Dermis blood vessel endothelial cell (primary cell): ENCODE measurements at regions not wholly inside any gene's neighbourhood (a gene's known extent, or its start where the extent isn't known, plus 50 kb on each side); places are given as distances from the start of the nearest gene placed in this dataset.
A peak's percentile ranks its signal among the peaks of the same experiment; 100 is the strongest.

Source experiments
- DNase-seq: peaks from one replicate; pipeline ENCODE4 v3.0.0; 2010

DNA sequence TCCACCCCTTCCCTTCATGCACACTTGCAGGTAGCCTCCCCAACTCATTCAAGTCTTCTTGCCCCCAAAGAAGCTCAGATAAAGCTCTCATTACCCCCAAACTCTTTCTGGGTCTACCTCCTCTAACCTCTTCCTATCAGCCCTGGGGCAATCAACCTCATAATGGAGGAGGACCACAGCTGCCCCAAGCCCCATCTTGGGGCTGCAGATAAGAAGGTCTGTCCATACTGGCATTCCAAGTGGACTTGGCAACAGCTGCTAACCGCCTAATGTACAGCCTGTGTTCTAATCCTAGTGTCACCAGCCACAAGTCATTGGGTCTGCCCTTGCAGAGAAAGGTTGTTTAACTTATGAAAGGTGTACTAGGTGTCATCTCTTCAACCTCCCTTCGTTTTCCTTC lies 107.4 kb upstream of the ADGRF1 start:
- no peak for DNase-seq

DNA sequence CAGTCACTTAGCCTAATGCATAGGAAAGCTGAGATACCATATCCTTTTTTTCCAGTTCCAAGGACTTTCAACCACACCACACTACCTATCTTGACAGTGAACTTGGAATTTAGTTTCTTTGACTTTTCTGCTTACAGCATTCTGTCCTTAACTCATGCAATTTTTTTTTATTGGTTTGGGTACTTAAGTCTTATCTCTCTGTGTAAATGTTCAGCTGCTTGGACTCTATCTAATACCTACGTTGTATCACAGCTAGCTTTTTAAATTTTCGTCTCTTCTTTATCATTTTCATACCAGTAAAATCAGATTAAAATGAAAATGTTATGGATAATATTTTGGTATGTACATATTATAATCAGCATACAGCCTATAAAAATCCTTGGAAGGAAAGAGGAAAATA lies 106.9 kb upstream of the ADGRF1 start:
- DNase-seq: no peak

DNA sequence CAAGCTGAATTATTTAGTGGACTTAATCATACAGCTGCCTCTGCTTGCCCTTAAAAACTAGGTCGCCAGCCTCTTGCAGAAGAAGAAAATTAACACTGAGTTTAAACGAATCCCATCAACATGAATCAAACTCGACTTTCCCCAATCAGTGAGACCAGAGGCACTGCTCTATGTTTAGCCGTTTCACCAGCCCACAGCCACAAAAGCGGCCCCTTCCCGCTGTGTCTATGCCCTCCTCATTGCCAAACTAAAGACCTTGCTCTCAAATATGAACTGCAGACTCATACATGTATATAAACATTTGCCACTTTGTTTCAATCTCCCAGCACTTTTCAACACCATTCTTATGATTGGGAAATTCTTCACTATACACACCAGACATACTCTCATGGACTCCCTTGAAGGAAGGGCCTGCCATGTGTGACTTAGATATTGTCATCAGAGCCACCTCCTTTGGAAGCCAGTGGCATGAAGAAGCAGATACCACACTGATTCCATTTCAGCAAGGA lies 105.8 kb upstream of the ADGRF1 start:
- no peak for DNase-seq

DNA sequence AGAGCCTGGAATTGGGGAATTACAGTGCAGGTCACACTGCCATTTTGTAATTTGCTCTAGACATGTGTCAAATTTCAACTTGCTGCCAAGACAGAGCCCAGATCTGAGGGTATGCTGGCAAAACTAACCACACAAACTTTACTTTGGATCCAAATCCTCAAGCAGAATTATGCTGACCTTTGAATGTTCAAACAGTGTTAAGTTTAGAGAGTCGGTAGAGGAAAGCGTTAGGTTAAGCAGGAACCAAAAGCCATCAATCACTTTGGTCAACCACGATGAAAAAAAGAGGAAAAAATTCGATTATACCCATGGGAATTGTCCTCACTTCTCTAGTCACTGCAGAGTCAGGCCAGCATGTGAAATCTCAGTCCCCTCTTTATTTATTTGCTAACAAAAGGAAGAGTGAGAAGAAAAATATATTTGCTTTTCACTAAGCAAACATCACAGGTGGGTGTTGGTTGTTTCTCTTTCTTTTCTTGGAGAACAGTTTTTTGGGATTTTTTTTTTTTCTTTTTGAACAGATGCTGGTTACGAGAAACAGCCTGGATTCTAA lies 105.1 kb upstream of the ADGRF1 start:
- no peak for DNase-seq

DNA sequence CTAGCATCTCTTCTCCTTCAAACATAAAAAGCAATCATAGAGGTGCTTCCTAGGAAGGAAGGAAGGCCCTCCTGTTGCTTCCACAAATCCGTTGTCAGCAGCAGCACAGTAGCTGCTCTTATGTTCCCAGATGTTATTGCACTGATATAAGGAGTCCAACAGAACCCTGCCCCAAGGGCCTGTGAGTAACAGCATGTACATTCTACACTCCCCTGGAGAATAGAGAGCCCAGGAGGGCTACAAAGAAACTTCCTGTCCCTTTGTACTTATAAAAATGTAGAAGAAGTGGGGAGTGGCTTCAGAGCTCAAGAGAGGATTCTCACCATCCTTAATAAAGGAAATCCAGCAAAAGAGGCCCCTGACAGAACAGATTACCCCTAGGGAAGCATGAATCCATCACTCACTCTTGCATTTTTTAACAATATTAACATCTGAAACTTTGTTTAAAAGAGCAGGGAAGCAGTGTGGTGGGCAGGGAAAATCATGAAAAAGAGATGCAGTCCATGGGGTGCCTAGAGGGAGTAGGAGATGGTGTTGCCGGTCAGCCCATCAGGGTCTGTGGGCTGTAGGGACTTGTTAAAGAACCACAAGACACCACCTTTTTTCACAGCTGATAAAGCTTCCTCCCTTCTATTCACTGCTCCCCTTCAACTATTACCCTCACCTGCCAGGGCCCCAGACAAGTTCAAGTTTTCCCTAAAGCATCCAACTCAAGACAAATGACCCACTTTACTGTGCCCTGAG lies 104.5 kb upstream of the ADGRF1 start:
- DNase-seq: no peak

DNA sequence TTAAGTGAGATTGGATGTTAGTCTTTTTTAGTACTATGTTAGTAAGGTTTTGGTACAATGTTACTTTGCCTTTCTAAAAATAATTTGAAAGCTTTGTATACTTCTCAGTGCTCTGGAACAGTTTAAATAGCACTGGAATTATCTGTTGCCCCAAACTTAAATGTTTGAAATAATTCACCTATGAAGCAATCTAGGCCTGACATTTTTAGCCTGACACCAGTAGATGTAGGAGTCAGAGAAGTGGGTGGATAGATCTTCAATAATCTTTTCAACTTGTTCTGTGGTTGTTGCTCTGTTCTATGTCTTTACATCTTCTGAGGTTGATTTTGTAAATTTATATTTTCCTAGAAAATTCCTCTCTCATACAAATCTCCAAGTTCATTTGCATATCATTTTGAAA lies 103.1 kb upstream of the ADGRF1 start:
- no peak for DNase-seq

DNA sequence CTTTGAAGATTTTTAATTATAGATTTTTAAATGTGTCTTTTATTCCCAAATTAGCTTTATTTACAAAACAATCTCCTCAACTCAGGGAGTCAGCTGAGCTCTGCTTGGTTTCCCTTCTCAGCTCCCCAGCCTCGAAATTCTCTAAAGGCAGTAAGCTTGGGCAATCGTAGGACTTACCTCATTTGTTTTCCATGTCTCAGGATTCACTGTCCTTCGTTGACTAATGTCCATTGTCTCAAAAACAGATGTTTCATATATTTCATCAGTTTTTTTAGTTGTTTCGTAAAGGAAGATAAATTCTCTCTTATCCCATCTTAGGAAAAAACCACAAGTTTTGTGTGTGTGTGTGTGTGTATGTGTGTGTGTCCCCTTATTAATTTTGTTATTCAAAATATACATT lies 102.2 kb upstream of the ADGRF1 start:
- DNase-seq: no peak

DNA sequence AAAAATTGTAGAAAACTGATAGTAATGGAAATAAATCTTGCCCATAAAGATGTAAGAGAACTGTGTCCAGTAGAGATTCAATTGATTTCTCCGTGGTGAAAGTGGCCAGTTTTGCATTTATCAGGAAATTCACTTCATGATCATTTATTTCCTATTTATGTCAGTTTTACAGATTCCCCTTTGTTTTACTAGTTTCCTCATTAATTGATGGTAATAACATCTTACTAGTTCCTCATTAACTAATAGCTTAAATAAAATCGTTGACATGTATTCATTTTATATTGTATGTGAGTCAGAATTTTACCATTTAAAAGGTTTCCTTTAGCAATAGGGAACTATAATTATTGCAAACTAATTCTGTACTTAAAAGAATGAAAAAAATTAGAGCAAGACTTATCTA lies 99.8 kb upstream of the ADGRF1 start:
- no peak for DNase-seq

DNA sequence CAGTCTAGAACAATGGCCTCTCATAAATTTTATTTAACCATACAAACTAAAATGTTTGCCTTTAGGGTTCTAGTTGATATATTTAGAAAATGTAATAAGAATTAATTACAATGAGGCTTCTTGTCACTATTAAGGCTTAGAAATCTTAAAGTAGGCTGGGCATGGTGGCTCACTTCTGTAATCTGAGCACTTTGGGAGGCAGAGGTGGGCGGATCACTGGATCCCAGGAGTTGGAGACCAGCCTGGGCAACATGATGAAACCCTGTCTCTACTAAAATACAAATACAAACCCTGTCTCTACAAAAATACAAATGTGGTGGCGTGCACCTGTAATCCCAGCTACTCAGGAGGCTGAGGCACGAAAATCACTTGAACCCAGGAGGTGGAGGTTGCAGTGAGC lies 99.0 kb upstream of the ADGRF1 start:
- DNase-seq: no peak

DNA sequence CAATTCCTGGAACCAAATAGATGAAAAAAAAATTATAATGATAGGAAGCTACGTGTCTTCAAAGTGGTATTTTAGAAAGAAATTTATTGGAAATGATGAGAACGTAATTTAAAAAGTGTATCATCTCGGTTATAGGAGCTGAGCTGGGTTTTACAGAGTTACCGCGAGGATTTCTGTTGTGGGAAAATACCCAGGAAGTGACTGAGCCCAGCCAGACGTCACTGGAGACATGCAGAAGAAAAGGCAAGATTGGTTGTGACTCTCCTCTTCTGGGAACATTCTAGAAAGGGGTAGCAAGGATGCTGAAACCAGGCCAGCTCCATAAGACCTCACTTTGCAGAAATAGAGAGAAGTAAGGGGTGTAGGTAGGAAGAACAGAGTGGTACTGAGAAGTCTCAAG lies 95.9 kb upstream of the ADGRF1 start:
- DNase-seq: peak; percentile 13

DNA sequence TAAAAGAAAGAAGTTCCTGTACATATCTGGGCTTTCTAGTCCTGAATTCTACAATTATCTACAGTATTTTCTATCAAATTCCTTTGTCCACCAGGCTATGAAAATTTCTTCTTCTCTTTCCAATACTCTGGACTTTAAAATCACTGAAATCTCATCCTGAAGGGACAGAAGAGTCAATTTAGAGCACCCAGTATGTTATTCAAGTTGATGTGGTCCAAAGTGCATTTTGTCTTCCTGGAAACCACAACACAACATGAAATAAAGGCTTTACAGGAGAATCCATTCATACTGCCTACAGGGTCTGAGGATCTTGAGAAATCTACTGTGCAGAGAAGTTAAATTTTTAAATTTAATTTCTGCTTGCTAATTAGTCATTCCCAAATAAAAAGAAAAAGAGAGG lies 94.9 kb upstream of the ADGRF1 start:
- DNase-seq: no peak

DNA sequence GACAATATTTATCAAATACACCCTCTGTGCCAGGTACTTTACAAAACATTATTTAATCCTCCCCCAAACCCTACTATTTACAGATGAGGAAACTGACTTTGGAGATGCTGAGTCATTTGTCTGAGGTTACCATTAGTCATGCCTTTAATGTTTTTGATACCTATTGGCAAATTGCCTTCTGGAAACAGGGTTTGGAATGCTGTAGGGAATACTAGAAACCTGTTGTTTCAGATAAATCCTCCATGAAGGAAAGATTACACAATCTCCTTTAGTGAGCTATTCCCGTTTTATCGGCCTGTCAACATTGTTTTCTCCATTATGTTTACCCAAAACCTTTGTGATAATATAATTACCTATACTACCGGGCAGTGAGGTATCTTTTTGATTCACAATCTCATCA lies 93.6 kb upstream of the ADGRF1 start:
- peak; percentile 94 for DNase-seq

DNA sequence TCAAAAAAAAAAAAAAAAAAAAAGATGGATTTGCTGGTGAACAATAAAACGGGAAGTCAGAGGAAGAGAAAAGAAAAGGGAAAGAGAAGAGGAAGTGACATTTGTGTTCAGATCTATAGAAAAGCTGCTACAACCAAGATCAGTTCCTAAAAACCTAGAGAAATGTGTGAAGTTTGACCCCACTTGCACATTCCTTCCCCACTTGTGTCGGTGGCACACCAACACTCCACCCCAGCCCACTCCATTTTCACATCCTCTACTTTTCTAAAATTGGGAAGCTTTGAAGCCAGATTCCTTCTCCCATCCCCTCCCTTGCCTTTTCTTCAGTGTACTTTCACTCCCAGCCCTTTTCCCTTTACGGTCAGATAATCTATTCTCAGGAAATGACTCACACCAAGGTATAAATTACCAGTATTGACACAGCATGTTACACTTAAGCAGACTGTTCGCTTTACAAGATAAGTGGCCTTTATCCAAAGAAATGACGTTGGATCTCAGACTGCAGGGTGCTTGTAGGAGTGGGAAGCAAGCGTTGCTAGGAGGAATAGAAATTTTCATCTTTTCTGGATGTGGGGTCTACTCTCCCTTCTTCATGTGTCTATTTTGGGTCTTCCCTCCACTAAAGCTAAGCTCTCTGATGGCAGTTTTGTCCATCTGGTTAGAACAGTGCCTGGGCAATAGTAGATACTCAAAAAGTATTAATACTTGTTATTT lies 92.5 kb upstream of the ADGRF1 start:
- peak; percentile 92 for DNase-seq

DNA sequence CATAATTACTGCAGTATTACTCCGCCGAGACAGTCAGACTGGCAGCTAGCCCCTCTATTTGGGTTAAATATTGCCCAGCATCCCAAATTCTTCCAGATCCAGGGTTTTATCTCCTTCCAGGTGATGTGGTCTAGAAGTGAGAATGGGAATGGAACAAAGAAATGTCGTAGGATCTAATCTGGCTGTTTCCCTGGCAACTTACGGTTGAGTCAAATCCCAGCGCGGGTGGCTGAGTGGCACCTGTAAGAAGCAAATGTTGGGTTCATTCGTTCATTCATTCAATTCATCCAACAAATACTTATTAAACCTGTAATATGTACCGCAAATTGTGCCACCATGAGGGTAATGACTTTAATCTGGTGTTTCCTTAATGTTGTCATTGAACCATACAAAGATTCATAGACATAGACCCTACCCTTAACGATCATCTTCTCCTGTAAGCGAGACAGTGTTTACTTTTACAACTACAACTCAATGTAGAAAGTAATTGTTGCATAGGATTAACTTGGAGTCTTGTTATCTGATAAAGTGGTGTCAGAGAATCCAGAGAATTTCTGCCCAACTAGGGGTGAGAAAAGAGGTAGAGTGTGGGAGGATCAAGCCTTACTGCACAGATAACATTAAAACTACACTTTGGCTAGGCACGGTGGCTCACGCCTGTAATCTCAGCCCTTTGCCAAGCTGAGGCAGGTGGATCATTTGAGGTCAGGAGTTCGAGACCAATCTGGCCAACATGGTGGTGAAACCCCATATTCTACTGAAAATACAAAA lies 91.3 kb upstream of the ADGRF1 start:
- DNase-seq: no peak

DNA sequence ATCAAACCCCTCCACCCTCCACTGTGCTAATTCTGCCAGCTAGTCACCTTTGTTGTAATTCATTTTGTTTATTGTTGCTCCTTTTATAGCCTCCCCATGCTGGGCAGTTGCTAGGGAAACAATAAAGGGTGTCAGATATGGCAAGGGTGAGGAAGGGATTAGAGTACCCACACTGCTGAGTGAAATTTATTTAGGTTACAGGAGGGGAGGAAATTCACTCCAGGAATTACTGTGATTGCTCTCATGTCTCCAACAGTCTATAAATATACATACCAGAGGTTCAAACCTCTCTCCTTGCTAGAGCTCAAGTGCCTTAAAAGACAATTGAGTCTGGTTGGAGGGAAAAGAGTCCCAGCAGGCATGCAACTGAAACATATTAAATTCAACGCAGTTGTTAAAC lies 90.6 kb upstream of the ADGRF1 start:
- DNase-seq: no peak

DNA sequence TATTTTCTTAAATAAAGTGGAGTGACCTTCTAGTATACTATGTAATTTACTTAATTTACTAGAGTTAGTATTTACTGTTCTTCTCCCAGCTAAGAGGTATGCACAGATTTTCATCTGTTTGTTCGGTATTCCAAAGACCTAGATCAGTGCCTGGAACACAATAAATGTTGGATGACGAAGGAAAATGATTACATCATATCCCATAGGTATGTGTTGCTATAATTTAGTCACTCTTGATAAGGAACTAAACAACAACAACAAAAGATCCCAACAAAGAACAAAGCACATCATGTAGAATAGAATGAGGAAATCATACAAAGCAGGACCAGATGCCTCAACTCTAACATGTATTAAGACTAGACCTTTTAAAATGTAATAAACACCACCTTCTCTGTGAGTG lies 89.6 kb upstream of the ADGRF1 start:
- DNase-seq: no peak

DNA sequence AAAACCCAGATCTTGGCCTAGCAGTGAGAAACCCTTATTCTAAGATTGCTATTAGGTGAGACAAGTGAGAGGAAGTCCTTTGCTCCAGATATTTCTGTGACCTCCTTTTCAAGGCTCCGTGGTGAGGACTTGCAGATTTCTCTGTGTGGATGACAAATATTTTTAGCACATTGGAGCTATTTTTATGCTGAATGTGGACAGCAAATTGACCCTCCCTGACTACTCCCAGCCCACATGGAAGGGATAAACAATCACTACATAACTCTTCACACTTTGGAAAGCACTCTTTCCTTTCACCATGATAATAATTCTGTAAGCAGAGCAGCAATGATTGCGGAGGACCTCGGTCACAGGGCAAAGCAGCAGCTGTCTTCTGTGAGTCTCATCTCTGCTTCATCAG lies 88.0 kb upstream of the ADGRF1 start:
- no peak for DNase-seq

DNA sequence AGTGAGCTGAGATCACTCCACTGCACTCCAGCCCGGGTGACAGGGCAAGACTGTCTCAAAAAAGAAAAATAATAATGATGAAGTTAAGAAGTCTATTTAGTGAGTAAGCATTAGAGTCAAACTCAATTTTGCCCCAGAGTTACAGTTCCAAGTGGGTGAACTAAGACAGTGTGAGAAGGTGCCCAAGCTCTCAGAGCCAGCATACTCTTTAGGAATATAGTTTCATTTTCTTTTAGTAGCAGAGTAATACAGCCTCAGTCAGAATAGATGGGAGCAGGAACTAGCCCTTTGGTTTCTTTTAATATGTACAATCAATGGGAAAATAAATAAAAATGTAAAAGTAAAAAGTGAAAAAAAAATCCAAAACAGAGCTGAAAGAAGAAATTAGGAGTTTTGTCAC lies 87.0 kb upstream of the ADGRF1 start:
- DNase-seq: no peak

DNA sequence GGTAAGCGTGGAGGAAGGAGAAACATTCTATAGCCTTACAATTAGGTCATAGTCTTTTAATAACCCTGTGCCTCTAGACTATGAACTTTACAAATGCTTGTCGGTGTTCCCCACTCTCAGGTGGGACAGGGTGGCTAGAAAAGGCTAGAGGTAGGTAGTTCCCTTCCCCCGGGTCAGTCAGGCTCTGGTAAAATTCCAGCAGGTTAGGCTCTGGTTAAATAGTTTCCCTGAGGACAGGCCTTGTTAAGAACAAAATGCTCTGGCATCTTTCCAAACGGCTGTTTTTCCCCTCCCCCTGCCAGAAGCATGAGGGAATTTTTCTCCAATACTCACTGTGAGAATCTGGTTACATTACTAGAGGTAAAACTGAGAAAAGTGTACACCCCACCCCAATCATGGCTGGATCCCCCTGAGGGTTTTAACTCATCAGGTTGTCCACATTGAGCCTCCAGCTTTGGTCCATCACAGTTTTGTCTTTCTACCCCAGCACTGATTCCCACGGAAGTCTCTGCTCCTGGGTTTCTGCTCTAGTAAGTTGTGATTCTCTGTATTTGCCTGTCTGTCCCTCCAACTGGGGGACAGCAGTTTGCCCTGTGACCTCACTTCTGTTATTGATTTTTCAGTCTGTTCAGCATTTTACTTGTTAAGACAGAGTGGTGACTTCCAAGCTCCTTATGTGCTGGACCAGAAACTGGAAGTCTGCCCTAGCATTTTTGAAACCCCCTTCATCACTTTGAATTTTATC lies 84.7 kb upstream of the ADGRF1 start:
- DNase-seq: peak; percentile 63

DNA sequence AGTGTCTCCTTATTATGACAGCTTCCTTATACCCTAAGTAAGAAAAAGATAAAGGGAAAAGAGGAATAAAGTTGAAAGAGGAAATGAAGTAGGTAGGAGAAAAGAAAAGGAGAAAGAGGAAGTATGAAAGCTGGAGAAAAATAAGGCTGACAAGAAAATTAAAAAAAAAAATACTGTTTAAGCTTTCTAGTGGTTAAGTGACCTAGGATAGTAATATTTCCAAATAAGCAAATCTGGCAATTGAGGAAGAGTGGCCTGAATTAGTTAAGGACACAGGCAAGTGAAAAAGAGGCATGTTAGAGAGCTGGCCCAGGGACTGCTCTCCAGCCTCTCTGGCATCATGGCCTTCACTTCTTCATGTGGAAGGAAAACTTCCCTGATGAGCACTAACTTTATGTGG lies 76.5 kb upstream of the ADGRF1 start:
- no peak for DNase-seq

DNA sequence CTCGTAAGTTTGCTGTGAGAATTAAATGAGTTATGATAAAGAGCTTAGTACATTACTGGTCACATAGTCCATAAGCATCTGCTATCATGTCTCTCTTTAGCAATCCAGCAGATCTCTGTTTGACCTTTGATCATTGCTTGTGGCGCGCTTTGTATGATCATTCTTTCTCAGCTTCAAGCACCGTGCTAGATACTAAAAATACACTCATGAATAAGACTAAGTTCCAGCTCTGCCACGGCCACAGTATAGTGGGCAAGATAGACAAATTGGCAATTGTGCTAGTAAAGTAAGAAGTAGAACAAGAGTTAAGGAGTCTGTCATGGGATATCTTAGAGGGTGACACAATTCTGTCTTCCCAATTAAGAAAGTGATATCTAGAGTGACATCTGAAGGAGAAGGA lies 75.2 kb upstream of the ADGRF1 start:
- DNase-seq: no peak

DNA sequence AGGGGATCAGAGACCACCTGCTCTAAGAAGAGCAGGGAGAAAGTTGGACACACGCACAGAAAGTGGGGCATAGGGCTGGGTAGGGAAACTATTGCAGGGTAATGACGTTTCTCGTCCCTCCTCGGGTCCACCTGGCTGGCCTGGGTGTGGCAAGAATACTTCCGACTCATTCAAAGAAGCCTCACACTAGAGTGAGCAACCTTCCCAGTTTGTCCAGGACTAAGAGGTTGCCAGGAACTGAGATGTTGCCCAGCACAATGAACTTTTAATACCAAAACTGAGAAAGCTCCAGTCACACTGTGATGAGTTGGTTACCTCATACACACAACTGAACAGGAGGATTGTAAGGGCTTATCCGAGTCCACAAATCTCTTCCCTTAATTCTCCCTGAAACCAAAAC lies 74.5 kb upstream of the ADGRF1 start:
- DNase-seq: no peak

DNA sequence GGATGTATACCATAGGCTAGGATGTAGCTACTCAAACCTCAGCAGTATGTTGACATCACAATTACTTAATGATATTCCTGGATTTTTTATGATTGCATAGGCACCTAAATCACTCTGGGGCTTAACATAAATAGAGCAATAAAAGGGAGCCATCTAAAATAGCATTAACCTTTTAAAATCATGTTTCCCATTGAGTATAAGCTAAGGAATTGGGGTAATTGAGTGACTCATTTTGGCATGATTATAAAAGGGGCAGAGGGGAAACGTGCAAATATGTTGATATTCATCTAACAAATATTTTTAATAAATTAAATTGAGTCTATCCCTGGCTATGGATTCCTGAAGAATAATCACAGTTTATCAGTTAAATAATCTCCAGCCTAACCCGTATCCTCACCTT lies 74.0 kb upstream of the ADGRF1 start:
- no peak for DNase-seq
